ENCODE measurements at regions not wholly inside any gene's neighbourhood (a gene's known extent, or its start where the extent isn't known, plus 50 kb on each side); places are given as distances from the start of the nearest gene placed in this dataset.

GRCh38 chr9:118336250-118336942 is 632.2 kb downstream of the TLR4 start:
- POLR2A ChIA-PET = no interaction called here
- CTCF ChIA-PET = no interaction called here
- no peak for DNase-seq (ENCODE audit: low read depth)
- TF ChIP-seq, protein P1, sequence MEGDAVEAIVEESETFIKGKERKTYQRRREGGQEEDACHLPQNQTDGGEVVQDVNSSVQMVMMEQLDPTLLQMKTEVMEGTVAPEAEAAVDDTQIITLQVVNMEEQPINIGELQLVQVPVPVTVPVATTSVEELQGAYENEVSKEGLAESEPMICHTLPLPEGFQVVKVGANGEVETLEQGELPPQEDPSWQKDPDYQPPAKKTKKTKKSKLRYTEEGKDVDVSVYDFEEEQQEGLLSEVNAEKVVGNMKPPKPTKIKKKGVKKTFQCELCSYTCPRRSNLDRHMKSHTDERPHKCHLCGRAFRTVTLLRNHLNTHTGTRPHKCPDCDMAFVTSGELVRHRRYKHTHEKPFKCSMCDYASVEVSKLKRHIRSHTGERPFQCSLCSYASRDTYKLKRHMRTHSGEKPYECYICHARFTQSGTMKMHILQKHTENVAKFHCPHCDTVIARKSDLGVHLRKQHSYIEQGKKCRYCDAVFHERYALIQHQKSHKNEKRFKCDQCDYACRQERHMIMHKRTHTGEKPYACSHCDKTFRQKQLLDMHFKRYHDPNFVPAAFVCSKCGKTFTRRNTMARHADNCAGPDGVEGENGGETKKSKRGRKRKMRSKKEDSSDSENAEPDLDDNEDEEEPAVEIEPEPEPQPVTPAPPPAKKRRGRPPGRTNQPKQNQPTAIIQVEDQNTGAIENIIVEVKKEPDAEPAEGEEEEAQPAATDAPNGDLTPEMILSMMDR (IDR thresholded peaks at IDR 0.05; ENCODE audit: insufficient read depth, low read depth, low read length) = no peak
- Histone ChIP-seq H3K27me3 (ENCODE audit: control insufficient read depth, insufficient read depth, low read length) (no peaks in the 10 kb centered on the region), H3K4me3 (ENCODE audit: low read depth, low read length) (no peak overlapping the region), H3K36me3 (ENCODE audit: control insufficient read depth, insufficient read depth, low read length) (no peaks in the 10 kb centered on the region)

- Histone ChIP-seq H3K36me3 (ENCODE audit: control insufficient read depth, insufficient read depth, low read length) (no peaks in the 10 kb centered on the region), H3K27me3 (ENCODE audit: control insufficient read depth, insufficient read depth, low read length) (no peaks in the 10 kb centered on the region), H3K4me3 (ENCODE audit: low read depth, low read length) (no peak overlapping the region)
- no peak for DNase-seq (ENCODE audit: low read depth)
- TF ChIP-seq, protein P1 (IDR thresholded peaks at IDR 0.05; ENCODE audit: insufficient read depth, low read depth, low read length) = no peak
- ChIA-PET CTCF (no interaction called here), POLR2A (no interaction called here)
Measured at GRCh38 chr9:118336943-118337330, 632.7 kb downstream of the TLR4 start.

- Histone ChIP-seq H3K27me3 (ENCODE audit: control insufficient read depth, insufficient read depth, low read length) (no peaks in the 10 kb centered on the region), H3K4me3 (ENCODE audit: low read depth, low read length) (no peak overlapping the region), H3K36me3 (ENCODE audit: control insufficient read depth, insufficient read depth, low read length) (no peaks in the 10 kb centered on the region)
- TF ChIP-seq, protein P1 (IDR thresholded peaks at IDR 0.05; ENCODE audit: insufficient read depth, low read depth, low read length) = no peak
- POLR2A ChIA-PET = no interaction called here
- DNase-seq (ENCODE audit: low read depth) = no peak
- CTCF ChIA-PET = no interaction called here
Measured at GRCh38 chr9:118360036-118360435, 655.8 kb downstream of the TLR4 start.

- DNase-seq (ENCODE audit: low read depth) = no peak
- TF ChIP-seq, protein P1 (IDR thresholded peaks at IDR 0.05; ENCODE audit: insufficient read depth, low read depth, low read length) = no peak
- ChIA-PET CTCF (no interaction called here), POLR2A (no interaction called here)
- no peaks in the 10 kb centered on the region for H3K36me3 ChIP-seq (ENCODE audit: control insufficient read depth, insufficient read depth, low read length)
- no peaks in the 10 kb centered on the region for H3K27me3 ChIP-seq (ENCODE audit: control insufficient read depth, insufficient read depth, low read length)
- no peak overlapping the region for H3K4me3 ChIP-seq (ENCODE audit: low read depth, low read length)
Measured at GRCh38 chr9:118362123-118362522, 657.9 kb downstream of the TLR4 start.

DNA sequence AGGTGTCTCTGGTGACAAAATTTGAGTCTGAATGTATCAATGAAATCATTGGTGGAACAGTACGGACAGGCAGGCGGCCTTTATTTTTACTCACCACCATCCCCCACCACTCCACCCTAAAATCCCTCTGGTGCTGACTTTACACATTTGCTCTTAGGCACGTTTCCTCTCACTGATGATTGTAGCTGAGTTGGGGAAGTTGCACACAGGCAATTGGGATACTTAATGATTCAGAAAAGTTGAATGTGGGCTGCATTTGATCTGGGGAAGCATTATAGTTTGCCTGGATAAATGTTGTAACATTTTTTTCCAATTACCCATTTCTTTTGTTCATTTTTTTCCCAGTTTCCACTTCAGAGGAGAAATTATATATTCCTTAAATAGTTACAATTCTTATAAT is 658.4 kb downstream of the TLR4 start:
- no peaks in the 10 kb centered on the region for H3K27me3 ChIP-seq (ENCODE audit: control insufficient read depth, insufficient read depth, low read length)
- TF ChIP-seq, protein P1 (IDR thresholded peaks at IDR 0.05; ENCODE audit: insufficient read depth, low read depth, low read length) = no peak
- POLR2A ChIA-PET = no interaction called here
- no peaks in the 10 kb centered on the region for H3K36me3 ChIP-seq (ENCODE audit: control insufficient read depth, insufficient read depth, low read length)
- DNase-seq (ENCODE audit: low read depth) = no peak
- CTCF ChIA-PET = no interaction called here
- H3K4me3 ChIP-seq (ENCODE audit: low read depth, low read length) = no peak overlapping the region

Measured in BJ (cell line).